Activated T-cell treated with anti-CD3 and anti-CD28 coated beads for 1 hour (primary cell): ENCODE measurements at regions not wholly inside any gene's neighbourhood (a gene's known extent, or its start where the extent isn't known, plus 50 kb on each side); places are given as distances from the start of the nearest gene placed in this dataset.

Experiments used
- DNase-seq: peaks from one replicate; pipeline ENCODE4 v3.0.0-alpha.2; 2020; ENCODE audit warnings: low read depth

- no peak for DNase-seq
These were observed 86.9 kb upstream of the ANO3 start for GRCh38 chr11:26245046-26245445.

- DNase-seq: no peak
These were observed 84.6 kb upstream of the ANO3 start for GRCh38 chr11:26247340-26247739.

GRCh38 chr11:26248661-26249060, 83.3 kb upstream of the ANO3 start:
- DNase-seq: no peak

GRCh38 chr11:26254378-26254777, 77.6 kb upstream of the ANO3 start:
- DNase-seq: no peak

- no peak for DNase-seq
These were observed 68.2 kb upstream of the ANO3 start for GRCh38 chr11:26263769-26264168.

GRCh38 chr11:26264266-26264665, 67.7 kb upstream of the ANO3 start:
- no peak for DNase-seq

- DNase-seq: no peak
These were observed 62.8 kb upstream of the ANO3 start for GRCh38 chr11:26268980-26269660.

GRCh38 chr11:26271666-26272065, 60.3 kb upstream of the ANO3 start:
- DNase-seq: no peak

GRCh38 chr11:26276798-26277424, 55.0 kb upstream of the ANO3 start:
- peak; percentile 4 for DNase-seq

- no peak for DNase-seq
These were observed 53.6 kb upstream of the ANO3 start for GRCh38 chr11:26278354-26278753.
